MM.1S (cell line): ENCODE measurements at regions not wholly inside any gene's neighbourhood (a gene's known extent, or its start where the extent isn't known, plus 50 kb on each side); places are given as distances from the start of the nearest gene placed in this dataset.
"Not testable (repeated sequence)": the region's sequence is repeated elsewhere in the genome, so short reads cannot be mapped to it uniquely, and the experiment has no call there.

ENCODE experiments used
- DNase-seq: peaks from one replicate; pipeline ENCODE4 v3.0.0-alpha.2; 2015
- H2AFZ ChIP-seq: fragments of 300-600 bp; sonication (generic); 2 replicates; pipeline ENCODE4 v1.6.0; 2016; ENCODE audit warnings: antibody characterized with exemption, low read length
- H3F3A ChIP-seq: fragments of 300-600 bp; sonication (generic); 2 replicates; pipeline ENCODE4 v1.6.1; 2016; ENCODE audit warnings: mild to moderate bottlenecking, antibody characterized with exemption, low read length, moderate library complexity, mixed read lengths; ENCODE audit not compliant: insufficient read depth
- H3K27ac ChIP-seq: fragments of 300-600 bp; sonication (generic); 2 replicates; pipeline ENCODE4 v1.5.1; 2016; ENCODE audit warnings: mild to moderate bottlenecking, low read length
- H3K27me3 ChIP-seq: fragments of 300-600 bp; sonication (generic); replicated peaks from 2 replicates; pipeline ENCODE4 v1.6.0; 2016; ENCODE audit warnings: low read length; ENCODE audit not compliant: insufficient read depth
- H3K36me3 ChIP-seq: fragments of 300-600 bp; sonication (generic); replicated peaks from 2 replicates; pipeline ENCODE4 v1.6.1; 2016; ENCODE audit warnings: mild to moderate bottlenecking, low read length, mixed read lengths; ENCODE audit not compliant: insufficient read depth
- H3K4me1 ChIP-seq: fragments of 300-600 bp; sonication (generic); 2 replicates; pipeline ENCODE4 v1.6.1; 2016; ENCODE audit warnings: low read length, mixed read lengths
- H3K4me2 ChIP-seq: fragments of 300-600 bp; sonication (generic); 2 replicates; pipeline ENCODE4 v1.6.0; 2016; ENCODE audit warnings: low read depth, low read length
- H3K4me3 ChIP-seq: fragments of 300-600 bp; sonication (generic); 2 replicates; pipeline ENCODE4 v1.5.1; 2016; ENCODE audit warnings: low read length, mixed read lengths
- H3K79me2 ChIP-seq: fragments of 300-600 bp; sonication (generic); 2 replicates; pipeline ENCODE4 v1.6.1; 2016; ENCODE audit warnings: mixed run types, low read length, mixed read lengths
- H3K9ac ChIP-seq: fragments of 300-600 bp; sonication (generic); 2 replicates; pipeline ENCODE4 v1.6.1; 2016; ENCODE audit warnings: low read length, mixed read lengths
- H3K9me2 ChIP-seq: fragments of 300-600 bp; sonication (generic); replicated peaks from 2 replicates; pipeline ENCODE4 v1.6.1; 2016; ENCODE audit warnings: mild to moderate bottlenecking, low read length, mixed read lengths; ENCODE audit not compliant: insufficient read depth
- H3K9me3 ChIP-seq: fragments of 300-600 bp; sonication (generic); replicated peaks from 2 replicates; pipeline ENCODE4 v1.6.1; 2016; ENCODE audit warnings: mild to moderate bottlenecking, low read length, mixed read lengths; ENCODE audit not compliant: insufficient read depth
- H4K20me1 ChIP-seq: fragments of 300-600 bp; sonication (generic); 2 replicates; pipeline ENCODE4 v1.6.1; 2016; ENCODE audit warnings: mild to moderate bottlenecking, low read length, moderate library complexity, mixed read lengths; ENCODE audit not compliant: insufficient read depth
- CTCF ChIP-seq: fragments of 300-600 bp; sonication (generic); IDR thresholded peaks from 2 replicates; pipeline ENCODE4 v1.5.1; 2016; ENCODE audit warnings: antibody characterized with exemption, low read length, mixed read lengths
- EZH2 ChIP-seq: fragments of 300-600 bp; sonication (generic); optimal IDR thresholded peaks from 2 replicates; pipeline ENCODE3; 2017; ENCODE audit warnings: low read depth, mild to moderate bottlenecking, antibody characterized with exemption, low read length, mixed read lengths
- EZH2phosphoT487 ChIP-seq: fragments of 300-600 bp; sonication (generic); IDR thresholded peaks from 2 replicates; pipeline ENCODE4 v1.6.1; 2018; ENCODE audit warnings: antibody characterized with exemption, low read length

DNA sequence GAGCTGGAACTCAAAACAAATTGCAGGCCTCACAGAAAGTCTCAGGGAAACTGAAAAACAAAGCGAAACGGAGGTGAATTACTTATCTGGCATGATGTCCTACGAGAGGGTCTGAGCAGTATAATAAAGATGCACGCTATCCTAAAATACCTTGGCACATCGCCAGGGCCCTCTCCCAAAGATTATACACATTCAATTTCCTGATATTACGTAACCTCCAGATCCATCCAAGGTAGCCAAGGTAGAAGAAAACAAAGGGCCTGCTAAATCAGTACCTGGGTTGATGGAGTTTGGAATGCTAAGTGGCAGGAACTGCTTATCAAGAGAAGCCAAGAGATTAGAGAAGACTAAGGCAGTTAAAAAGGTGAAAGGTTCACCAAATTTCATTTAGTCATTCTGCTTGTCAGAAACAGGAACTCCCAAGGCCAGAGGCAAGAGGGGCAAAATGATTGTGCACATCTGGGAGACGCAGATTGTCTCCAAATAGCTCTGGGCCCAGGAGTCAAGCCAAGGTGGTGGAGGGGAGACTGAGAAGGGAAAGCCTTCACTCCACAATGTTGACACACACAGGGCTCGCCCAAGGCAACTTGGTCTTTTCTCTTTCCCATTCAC, 236.8 kb upstream of the ATP5MC3 start:
- no peaks in the 10 kb centered on the region for H3K36me3 ChIP-seq
- no peak overlapping the region for H3K9ac ChIP-seq
- H3K4me2 ChIP-seq: no peak overlapping the region
- H2AFZ ChIP-seq: no peak overlapping the region
- H3K4me3 ChIP-seq: no peak overlapping the region
- H3K9me3 ChIP-seq: no peaks in the 10 kb centered on the region
- H3K4me1 ChIP-seq: no peaks in the 10 kb centered on the region
- DNase-seq: no peak
- no peaks in the 10 kb centered on the region for H3K27me3 ChIP-seq
- H3K9me2 ChIP-seq: no peaks in the 10 kb centered on the region
- H3K27ac ChIP-seq: no peak overlapping the region
- TF ChIP-seq EZH2phosphoT487 (no peak), CTCF (no peak), EZH2 (no peak)
- no peaks in the 10 kb centered on the region for H3K79me2 ChIP-seq
- no peaks in the 10 kb centered on the region for H4K20me1 ChIP-seq
- no peaks in the 10 kb centered on the region for H3F3A ChIP-seq

GRCh38 chr2:175414882-175415487, 233.5 kb upstream of the ATP5MC3 start:
- peak; percentile 55 for DNase-seq
- Histone ChIP-seq H3K4me3 (no peak overlapping the region), H3K9me3 (no peaks in the 10 kb centered on the region), H3K4me2 (no peak overlapping the region), H3K9me2 (no peaks in the 10 kb centered on the region), H3K79me2 (no peaks in the 10 kb centered on the region), H3F3A (no peaks in the 10 kb centered on the region), H3K27ac (no peak overlapping the region), H3K9ac (no peak overlapping the region), H3K4me1 (no peaks in the 10 kb centered on the region), H3K36me3 (no peaks in the 10 kb centered on the region), H3K27me3 (no peaks in the 10 kb centered on the region), H4K20me1 (no peaks in the 10 kb centered on the region), H2AFZ (no peak overlapping the region; the same call in 1 of the 2 replicates)
- TF ChIP-seq EZH2phosphoT487 (no peak), CTCF (peak; percentile 81), EZH2 (no peak)

GRCh38 chr2:175414191-175414881, 232.8 kb upstream of the ATP5MC3 start:
- H3K9ac ChIP-seq: no peak overlapping the region
- TF ChIP-seq EZH2 (no peak), CTCF (no peak), EZH2phosphoT487 (no peak)
- H3K27me3 ChIP-seq: no peaks in the 10 kb centered on the region
- no peaks in the 10 kb centered on the region for H3K9me3 ChIP-seq
- DNase-seq: no peak
- no peak overlapping the region for H3K4me2 ChIP-seq
- no peaks in the 10 kb centered on the region for H3K9me2 ChIP-seq
- no peak overlapping the region for H3K4me3 ChIP-seq
- no peak overlapping the region for H3K27ac ChIP-seq
- H3K4me1 ChIP-seq: no peaks in the 10 kb centered on the region
- no peaks in the 10 kb centered on the region for H3K79me2 ChIP-seq
- H3F3A ChIP-seq: no peaks in the 10 kb centered on the region
- no peak overlapping the region for H2AFZ ChIP-seq
- no peaks in the 10 kb centered on the region for H3K36me3 ChIP-seq
- no peaks in the 10 kb centered on the region for H4K20me1 ChIP-seq

DNA sequence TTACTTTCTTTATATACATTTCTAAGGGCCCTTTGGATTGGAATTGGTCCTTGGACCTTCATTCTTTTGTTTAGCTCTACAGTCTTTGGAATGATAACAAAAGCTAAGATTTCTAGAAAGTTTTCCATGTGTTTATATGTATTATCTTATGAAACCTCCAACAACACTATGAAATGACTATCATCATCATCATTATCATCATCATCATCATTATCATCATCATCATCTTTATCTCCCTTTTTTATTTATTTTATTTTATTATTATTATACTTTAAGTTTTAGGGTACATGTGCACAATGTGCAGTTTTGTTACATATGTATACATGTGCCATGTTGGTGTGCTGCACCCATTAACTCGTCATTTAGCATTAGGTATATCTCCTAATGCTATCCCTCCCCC, 229.4 kb upstream of the ATP5MC3 start:
- not testable (repeated sequence) for H4K20me1 ChIP-seq, H3K36me3 ChIP-seq, H3K9me2 ChIP-seq, H3K27ac ChIP-seq, H3K27me3 ChIP-seq, H3K4me1 ChIP-seq, H3F3A ChIP-seq, H3K79me2 ChIP-seq, H3K9ac ChIP-seq, H3K9me3 ChIP-seq, DNase-seq, H2AFZ ChIP-seq, H3K4me3 ChIP-seq, H3K4me2 ChIP-seq
